ENCODE measurements at regions not wholly inside any gene's neighbourhood (a gene's known extent, or its start where the extent isn't known, plus 50 kb on each side); places are given as distances from the start of the nearest gene placed in this dataset.
"Not testable (repeated sequence)": the region's sequence is repeated elsewhere in the genome, so short reads cannot be mapped to it uniquely, and the experiment has no call there.

DNA sequence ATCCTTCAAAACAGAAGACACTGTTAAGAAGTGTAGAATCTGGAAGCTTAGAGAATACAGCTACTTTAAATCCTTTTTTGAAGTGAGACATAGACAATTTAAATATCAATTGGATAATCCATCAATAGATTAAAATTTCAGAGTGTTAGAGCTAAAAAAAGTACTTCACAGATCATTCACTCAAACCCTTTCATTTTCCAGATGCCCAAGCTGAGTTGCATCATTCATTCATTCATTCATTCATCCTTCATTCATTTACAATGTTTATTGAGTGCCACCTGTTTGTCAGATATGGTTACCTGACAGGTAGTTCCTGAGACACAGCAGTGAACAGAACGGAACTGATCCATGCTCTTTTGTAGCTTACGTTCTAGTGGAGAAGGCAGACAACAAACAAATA lies 290.7 kb upstream of the MTPN start:
- TF ChIP-seq, protein P1, sequence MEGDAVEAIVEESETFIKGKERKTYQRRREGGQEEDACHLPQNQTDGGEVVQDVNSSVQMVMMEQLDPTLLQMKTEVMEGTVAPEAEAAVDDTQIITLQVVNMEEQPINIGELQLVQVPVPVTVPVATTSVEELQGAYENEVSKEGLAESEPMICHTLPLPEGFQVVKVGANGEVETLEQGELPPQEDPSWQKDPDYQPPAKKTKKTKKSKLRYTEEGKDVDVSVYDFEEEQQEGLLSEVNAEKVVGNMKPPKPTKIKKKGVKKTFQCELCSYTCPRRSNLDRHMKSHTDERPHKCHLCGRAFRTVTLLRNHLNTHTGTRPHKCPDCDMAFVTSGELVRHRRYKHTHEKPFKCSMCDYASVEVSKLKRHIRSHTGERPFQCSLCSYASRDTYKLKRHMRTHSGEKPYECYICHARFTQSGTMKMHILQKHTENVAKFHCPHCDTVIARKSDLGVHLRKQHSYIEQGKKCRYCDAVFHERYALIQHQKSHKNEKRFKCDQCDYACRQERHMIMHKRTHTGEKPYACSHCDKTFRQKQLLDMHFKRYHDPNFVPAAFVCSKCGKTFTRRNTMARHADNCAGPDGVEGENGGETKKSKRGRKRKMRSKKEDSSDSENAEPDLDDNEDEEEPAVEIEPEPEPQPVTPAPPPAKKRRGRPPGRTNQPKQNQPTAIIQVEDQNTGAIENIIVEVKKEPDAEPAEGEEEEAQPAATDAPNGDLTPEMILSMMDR (IDR thresholded peaks at IDR 0.05; ENCODE audit: extremely low read depth, insufficient read depth, missing control alignments): no peak
- DNase-seq (ENCODE audit: low spot score): no peak
- in situ Hi-C loops (cut with MboI; ENCODE audit: low pct_unique_long_range_greater_than_20kb, low sequenced_read_pairs, unreplicated experiment): no loop called here

DNA sequence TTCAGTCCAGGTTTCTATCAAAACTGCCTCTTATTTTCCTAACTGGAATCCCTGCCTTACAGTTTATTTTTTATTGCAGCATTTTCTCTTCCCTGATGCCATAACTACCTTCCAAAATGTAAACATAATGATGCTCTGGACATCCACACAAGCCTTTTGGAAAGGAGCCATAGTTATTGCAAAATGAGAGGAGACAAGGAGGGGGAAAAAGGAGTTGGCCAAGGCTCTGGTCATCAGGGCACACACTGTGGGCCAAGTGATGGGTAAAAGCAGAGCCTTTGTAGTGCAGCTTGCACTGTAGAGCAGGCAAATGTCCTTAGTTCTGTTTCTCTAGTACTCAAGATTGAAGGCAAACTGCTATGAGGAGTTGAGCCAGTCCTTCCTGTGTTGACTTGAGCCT lies 289.3 kb upstream of the MTPN start:
- TF ChIP-seq, protein P1 (IDR thresholded peaks at IDR 0.05; ENCODE audit: extremely low read depth, insufficient read depth, missing control alignments): no peak
- no peak for DNase-seq (ENCODE audit: low spot score)
- in situ Hi-C loops (cut with MboI; ENCODE audit: low pct_unique_long_range_greater_than_20kb, low sequenced_read_pairs, unreplicated experiment): no loop called here

DNA sequence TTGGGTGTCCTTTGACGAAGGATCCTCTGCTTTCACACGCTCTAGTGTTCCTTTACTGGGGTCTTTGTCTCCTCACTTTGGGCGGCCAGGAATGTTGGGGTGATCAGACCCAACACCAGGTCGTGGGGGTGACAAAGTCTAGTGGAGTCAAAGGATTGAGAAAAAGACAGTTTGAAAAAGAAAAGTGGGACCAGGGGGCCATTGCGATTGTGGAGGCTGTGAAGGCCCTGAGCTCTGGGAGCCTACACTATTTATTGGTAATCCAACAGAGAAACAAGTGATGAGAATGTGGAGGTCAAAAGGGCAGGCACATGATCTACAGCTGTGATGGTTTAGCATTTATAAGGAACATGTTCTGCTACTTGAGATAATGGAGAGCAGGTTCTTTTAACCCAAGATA lies 287.1 kb upstream of the MTPN start:
- in situ Hi-C loops (cut with MboI; ENCODE audit: low pct_unique_long_range_greater_than_20kb, low sequenced_read_pairs, unreplicated experiment); DNase-seq (ENCODE audit: low spot score): not testable (repeated sequence)

DNA sequence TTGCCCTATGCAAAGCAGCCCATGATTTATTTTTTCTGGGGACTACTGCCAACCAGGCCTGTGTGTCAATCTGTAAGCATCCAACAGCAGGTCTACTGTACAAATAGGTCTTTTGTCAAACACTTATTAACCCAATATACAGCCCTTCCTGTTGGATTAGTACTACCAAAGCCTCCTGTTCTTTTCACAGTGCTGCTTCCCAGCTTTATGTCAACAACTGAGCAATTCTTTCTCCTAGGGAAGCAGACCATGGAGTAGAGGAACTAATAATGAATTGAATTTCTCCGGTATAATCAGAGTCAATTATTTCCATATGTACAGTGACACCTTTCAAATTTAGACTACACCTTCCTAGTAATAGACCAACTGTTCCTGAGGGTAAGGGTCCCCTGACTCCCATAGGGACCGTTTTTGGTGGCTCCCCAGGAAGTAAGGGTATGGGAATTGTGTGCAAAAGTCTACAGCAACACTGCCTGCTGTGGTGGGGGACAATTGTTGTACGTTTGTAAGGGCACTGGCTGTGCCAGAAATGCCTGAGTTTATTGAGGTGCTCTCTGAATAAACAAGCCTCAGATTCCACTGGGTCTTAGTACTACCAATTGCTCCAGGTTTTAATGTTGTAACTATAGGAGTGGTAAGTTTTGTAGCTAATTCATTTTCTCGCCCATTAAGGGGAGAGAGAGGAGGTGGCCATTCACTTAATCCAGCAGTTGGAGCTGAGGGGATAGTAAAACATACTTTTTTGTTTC lies 286.1 kb upstream of the MTPN start:
- DNase-seq (ENCODE audit: low spot score); in situ Hi-C loops (cut with MboI; ENCODE audit: low pct_unique_long_range_greater_than_20kb, low sequenced_read_pairs, unreplicated experiment): not testable (repeated sequence)

DNA sequence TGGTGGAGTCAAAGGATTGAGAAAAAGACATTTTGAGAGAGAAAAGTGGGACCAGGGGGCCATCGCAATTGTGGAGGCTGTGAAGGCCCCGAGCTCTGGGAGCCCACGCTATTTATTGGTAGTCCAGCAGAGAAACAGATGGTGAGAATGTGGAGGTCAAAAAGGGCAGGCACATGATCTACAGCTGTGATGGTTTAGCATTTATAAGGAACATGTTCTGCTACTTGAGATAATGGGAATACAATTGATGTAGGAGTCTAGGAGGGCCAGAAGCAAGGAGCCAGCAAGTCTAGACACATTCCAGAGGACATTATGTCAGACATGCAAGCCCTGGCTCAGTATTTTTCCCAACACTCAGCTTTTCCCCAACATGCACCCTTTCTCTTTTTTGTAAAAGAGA lies 283.4 kb upstream of the MTPN start:
- DNase-seq (ENCODE audit: low spot score); in situ Hi-C loops (cut with MboI; ENCODE audit: low pct_unique_long_range_greater_than_20kb, low sequenced_read_pairs, unreplicated experiment): not testable (repeated sequence)

DNA sequence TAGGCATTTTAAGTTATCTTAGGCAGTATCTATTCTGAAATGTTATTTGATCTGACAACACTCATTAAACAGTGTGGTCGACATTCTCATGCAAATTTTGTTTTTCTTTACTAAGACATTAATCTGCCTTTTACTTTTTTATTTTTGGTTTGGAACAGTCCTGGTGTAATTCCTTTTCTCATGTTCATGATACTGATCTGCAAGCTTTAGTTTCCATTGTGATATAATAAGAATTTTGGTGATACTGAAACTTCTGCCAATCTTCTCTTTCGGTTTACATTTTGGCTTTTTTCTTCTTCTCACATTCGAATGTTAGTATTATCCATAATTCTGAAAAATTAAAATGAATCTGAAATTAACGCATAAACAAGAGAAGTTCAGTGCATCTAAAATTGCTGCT lies 281.9 kb upstream of the MTPN start:
- TF ChIP-seq, protein P1 (IDR thresholded peaks at IDR 0.05; ENCODE audit: extremely low read depth, insufficient read depth, missing control alignments): no peak
- no peak for DNase-seq (ENCODE audit: low spot score)
- in situ Hi-C loops (cut with MboI; ENCODE audit: low pct_unique_long_range_greater_than_20kb, low sequenced_read_pairs, unreplicated experiment): no loop called here

DNA sequence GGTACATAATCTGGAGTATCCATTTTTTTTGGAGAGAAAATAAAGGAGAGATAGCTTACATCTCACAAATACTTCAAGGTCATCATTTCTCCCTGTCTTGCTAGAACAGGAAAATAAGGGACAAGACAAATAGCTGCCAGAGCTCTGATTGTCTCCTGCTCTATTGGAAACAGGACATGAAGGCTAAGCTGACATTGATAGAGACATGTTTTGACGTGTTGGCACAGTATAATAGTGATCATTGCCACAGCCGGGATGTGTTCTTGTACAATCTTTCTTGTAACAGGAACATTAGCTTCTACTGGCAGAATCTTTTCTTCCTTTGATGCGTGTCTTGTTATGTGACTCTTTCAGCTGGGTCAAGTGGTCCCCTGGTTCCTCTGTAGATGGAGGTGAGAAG lies 279.3 kb upstream of the MTPN start:
- in situ Hi-C loops (cut with MboI; ENCODE audit: low pct_unique_long_range_greater_than_20kb, low sequenced_read_pairs, unreplicated experiment): no loop called here
- DNase-seq (ENCODE audit: low spot score): no peak
- TF ChIP-seq, protein P1 (IDR thresholded peaks at IDR 0.05; ENCODE audit: extremely low read depth, insufficient read depth, missing control alignments): no peak

DNA sequence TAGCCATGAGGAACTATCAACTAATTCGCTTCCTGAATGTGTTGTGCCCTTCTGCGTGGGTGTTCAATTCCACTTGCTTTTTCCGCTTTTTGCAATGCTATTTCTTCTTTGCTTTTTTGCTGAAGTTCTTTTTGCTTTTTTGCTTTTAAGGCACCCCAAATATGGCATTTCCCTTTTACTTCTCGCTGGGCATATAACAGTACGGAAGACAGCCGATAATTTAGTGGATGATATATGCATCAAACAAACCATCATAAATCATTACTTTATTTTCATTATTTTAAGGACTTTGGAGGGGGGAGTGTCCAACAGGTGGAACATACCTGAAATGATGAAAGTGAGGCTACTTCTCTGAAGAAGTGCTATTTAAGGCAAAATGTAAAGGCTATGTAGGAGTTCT lies 277.0 kb upstream of the MTPN start:
- TF ChIP-seq, protein P1 (IDR thresholded peaks at IDR 0.05; ENCODE audit: extremely low read depth, insufficient read depth, missing control alignments): no peak
- in situ Hi-C loops (cut with MboI; ENCODE audit: low pct_unique_long_range_greater_than_20kb, low sequenced_read_pairs, unreplicated experiment): no loop called here
- DNase-seq (ENCODE audit: low spot score): no peak

All from GM13977 (cell line).